NT2/D1 (cell line): ENCODE measurements at regions not wholly inside any gene's neighbourhood (a gene's known extent, or its start where the extent isn't known, plus 50 kb on each side); places are given as distances from the start of the nearest gene placed in this dataset.

Experiments used
- DNase-seq: peaks from one replicate; pipeline ENCODE4 v3.0.0-alpha.2; 2011; ENCODE audit warnings: low read depth, low spot score
- H3K27me3 ChIP-seq: 2 replicates; pipeline ENCODE4 v1.6.0; 2011; ENCODE audit warnings: mild to moderate bottlenecking; ENCODE audit not compliant: insufficient read length, insufficient read depth
- H3K36me3 ChIP-seq: 2 replicates; pipeline ENCODE4 v1.6.1; 2011; ENCODE audit warnings: mild to moderate bottlenecking, low read length, mixed read lengths; ENCODE audit not compliant: insufficient read depth, insufficient read length
- H3K4me1 ChIP-seq: 2 replicates; pipeline ENCODE4 v1.5.1; 2011; ENCODE audit not compliant: insufficient read depth, insufficient read length
- H3K4me3 ChIP-seq: 2 replicates; pipeline ENCODE4 v1.5.1; 2011; ENCODE audit warnings: low read depth; ENCODE audit not compliant: insufficient read length
- H3K9ac ChIP-seq: 2 replicates; pipeline ENCODE4 v1.6.0; 2011; ENCODE audit warnings: low read depth; ENCODE audit not compliant: insufficient read length
- H3K9me3 ChIP-seq: 2 replicates; pipeline ENCODE4 v1.5.1; 2011; ENCODE audit warnings: mild to moderate bottlenecking, low read length; ENCODE audit not compliant: insufficient read depth
- SUZ12 ChIP-seq: IDR thresholded peaks from 2 replicates; pipeline ENCODE4 v1.6.1; 2011; ENCODE audit not compliant: insufficient read length, insufficient read depth; ENCODE audit errors: extremely low read depth
- YY1 ChIP-seq: IDR thresholded peaks from 2 replicates; pipeline ENCODE4 v1.6.1; 2011; ENCODE audit not compliant: insufficient read length, insufficient read depth
- ZNF274 ChIP-seq: IDR thresholded peaks from 2 replicates; pipeline ENCODE4 v1.6.1; 2011; ENCODE audit warnings: mild to moderate bottlenecking, low read depth, low read length

DNA sequence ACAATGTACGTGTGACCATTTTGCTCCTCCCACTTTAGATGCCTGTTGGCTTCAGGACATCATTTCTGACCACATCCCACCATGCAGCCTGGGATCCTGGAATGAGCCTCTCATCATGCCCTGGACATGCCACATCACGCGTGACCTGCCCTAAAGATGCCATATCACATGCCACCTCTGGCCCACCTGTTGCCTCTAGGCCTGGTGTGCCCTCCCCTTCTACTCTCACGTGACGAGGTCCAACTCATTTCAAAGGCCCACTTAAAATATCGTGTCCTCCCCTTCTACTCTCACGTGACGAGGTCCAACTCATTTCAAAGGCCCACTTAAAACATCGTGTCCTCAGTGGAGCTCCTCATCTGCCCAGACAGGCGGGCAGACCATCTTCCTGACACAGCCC lies 254.9 kb downstream of the TEX36 start:
- H3K27me3 ChIP-seq = no peaks in the 10 kb centered on the region
- DNase-seq = no peak
- no peak overlapping the region for H3K9ac ChIP-seq
- H3K9me3 ChIP-seq = no peaks in the 10 kb centered on the region
- no peak overlapping the region for H3K4me3 ChIP-seq
- TF ChIP-seq SUZ12 (no peak), YY1 (no peak), ZNF274 (no peak)
- no peaks in the 10 kb centered on the region for H3K4me1 ChIP-seq
- H3K36me3 ChIP-seq = no peaks in the 10 kb centered on the region

DNA sequence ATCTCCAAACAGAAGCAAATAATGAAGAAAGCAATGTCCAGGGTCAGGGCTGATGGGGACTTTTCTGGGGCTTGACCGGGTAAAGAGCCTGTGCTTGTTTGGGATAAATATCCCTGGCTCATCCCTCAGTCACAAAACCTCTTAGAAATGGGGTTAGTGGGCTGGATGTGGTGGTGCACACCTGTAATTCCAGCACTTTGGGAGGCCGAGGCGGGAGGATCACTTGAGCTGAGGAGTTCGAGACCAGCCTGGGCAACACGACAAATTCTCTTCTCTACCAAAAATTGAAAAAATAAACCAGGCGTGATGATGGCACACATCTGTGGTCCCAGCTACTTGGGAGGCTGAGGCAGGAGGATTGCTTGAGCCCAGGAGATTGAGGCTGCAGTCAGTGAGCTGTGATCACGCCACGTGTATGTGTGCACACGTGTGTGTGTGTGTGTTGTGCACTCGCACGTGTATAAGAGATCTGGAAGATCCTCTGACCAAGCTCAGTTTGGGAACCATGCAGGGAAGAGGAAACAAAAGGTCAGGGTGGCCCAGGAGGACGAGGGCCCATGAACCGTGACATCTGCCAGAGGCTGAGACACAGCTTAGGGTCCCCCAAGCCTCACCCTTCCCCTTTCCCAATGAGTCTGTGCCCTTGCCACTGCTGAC lies 258.6 kb downstream of the TEX36 start:
- no peak for DNase-seq
- TF ChIP-seq SUZ12 (no peak), ZNF274 (no peak), YY1 (no peak)
- no peaks in the 10 kb centered on the region for H3K27me3 ChIP-seq
- no peaks in the 10 kb centered on the region for H3K36me3 ChIP-seq
- no peaks in the 10 kb centered on the region for H3K9me3 ChIP-seq
- H3K4me3 ChIP-seq = no peak overlapping the region
- H3K9ac ChIP-seq = no peak overlapping the region
- H3K4me1 ChIP-seq = no peaks in the 10 kb centered on the region

- Histone ChIP-seq H3K9ac (no peak overlapping the region), H3K9me3 (no peaks in the 10 kb centered on the region), H3K4me1 (no peaks in the 10 kb centered on the region), H3K4me3 (no peak overlapping the region), H3K36me3 (no peaks in the 10 kb centered on the region), H3K27me3 (no peaks in the 10 kb centered on the region)
- no peak for DNase-seq
- TF ChIP-seq ZNF274 = no peak
- no peak for TF ChIP-seq YY1
- no peak for TF ChIP-seq SUZ12
These were observed 259.4 kb downstream of the TEX36 start for GRCh38 chr10:125423569-125423968.

- H3K27me3 ChIP-seq = no peaks in the 10 kb centered on the region
- H3K9ac ChIP-seq = no peak overlapping the region
- no peak overlapping the region for H3K4me3 ChIP-seq
- no peak for DNase-seq
- H3K4me1 ChIP-seq = no peaks in the 10 kb centered on the region
- TF ChIP-seq SUZ12 (no peak), ZNF274 (no peak), YY1 (no peak)
- H3K36me3 ChIP-seq = no peaks in the 10 kb centered on the region
- no peaks in the 10 kb centered on the region for H3K9me3 ChIP-seq
These were observed 259.5 kb upstream of the CTBP2 start for GRCh38 chr10:125419831-125420230.

DNA sequence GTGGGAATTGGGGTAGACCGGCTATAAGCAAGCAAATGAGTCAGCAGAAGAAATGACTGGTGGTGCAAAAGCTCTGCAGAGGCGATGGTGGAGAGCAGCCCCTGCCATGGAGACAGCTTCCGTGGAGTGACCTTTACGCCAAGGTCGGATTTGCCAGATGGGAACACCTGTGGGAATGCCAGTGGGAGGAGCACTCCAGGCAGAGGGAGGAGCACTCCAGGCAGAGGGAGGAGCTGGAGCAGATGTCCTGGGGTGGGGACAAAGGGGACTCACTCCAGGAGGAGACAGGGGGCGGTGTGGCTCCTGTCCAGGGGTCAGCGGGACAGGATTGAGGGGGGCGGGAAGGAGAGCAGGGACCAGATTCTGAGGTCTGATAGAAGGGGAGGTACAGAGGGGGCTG lies 258.8 kb upstream of the CTBP2 start:
- Histone ChIP-seq H3K9me3 (no peaks in the 10 kb centered on the region), H3K4me3 (no peak overlapping the region), H3K27me3 (no peaks in the 10 kb centered on the region), H3K4me1 (no peaks in the 10 kb centered on the region), H3K36me3 (no peaks in the 10 kb centered on the region), H3K9ac (no peak overlapping the region)
- TF ChIP-seq ZNF274 = no peak
- no peak for TF ChIP-seq YY1
- TF ChIP-seq SUZ12 = no peak
- DNase-seq = no peak

- H3K4me3 ChIP-seq = no peak overlapping the region
- no peak for DNase-seq
These were observed 257.2 kb upstream of the CTBP2 start for GRCh38 chr10:125417605-125418004.

DNA sequence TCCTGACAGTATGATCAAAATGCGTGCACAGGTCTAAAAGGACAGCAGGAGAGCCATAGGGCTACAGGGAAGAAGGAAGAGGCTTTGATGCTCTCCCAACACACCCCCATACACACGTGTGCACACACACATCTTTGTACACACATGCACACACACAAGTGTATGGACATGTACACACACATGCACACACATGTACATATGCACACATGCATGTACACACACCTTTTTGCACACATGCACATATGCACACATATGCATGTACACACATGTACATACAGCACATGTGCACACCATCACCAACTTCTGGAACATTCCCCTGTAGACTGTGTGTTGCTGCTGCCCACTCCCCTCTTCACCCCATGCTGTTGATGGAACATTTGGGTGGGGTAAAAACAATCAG lies 255.6 kb upstream of the CTBP2 start:
- H3K9me3 ChIP-seq = no peaks in the 10 kb centered on the region
- no peak for TF ChIP-seq YY1
- TF ChIP-seq ZNF274 = no peak
- no peak for TF ChIP-seq SUZ12
- no peak for DNase-seq
- H3K36me3 ChIP-seq = no peaks in the 10 kb centered on the region
- H3K4me3 ChIP-seq = no peak overlapping the region
- H3K9ac ChIP-seq = no peak overlapping the region
- H3K4me1 ChIP-seq = no peaks in the 10 kb centered on the region
- H3K27me3 ChIP-seq = no peaks in the 10 kb centered on the region

More at GRCh38 chr10:125417605-125418004, 257.2 kb upstream of the CTBP2 start:
- Histone ChIP-seq H3K9ac (no peak overlapping the region), H3K36me3 (no peaks in the 10 kb centered on the region), H3K4me1 (no peaks in the 10 kb centered on the region), H3K27me3 (no peaks in the 10 kb centered on the region), H3K9me3 (no peaks in the 10 kb centered on the region)
- TF ChIP-seq YY1 = no peak
- TF ChIP-seq ZNF274 = no peak
- TF ChIP-seq SUZ12 = no peak
